Epithelial cell of esophagus (primary cell): ENCODE measurements at regions not wholly inside any gene's neighbourhood (a gene's known extent, or its start where the extent isn't known, plus 50 kb on each side); places are given as distances from the start of the nearest gene placed in this dataset.

Experiments
- DNase-seq: peaks from one replicate; pipeline ENCODE4 v3.0.0; 2010; ENCODE audit warnings: low read depth
- H3K4me3 ChIP-seq: 2 replicates; pipeline ENCODE4 v1.5.1; 2011; ENCODE audit warnings: mild to moderate bottlenecking, low read length, control low read depth
- TF ChIP-seq, protein P1 (sequence below): IDR thresholded peaks from 2 replicates; pipeline ENCODE4 v1.5.1; 2011; ENCODE audit warnings: low read depth, mild to moderate bottlenecking, low read length, control low read depth, inconsistent platforms; ENCODE audit not compliant: insufficient read depth; ENCODE audit errors: missing control alignments

- TF ChIP-seq, protein P1, sequence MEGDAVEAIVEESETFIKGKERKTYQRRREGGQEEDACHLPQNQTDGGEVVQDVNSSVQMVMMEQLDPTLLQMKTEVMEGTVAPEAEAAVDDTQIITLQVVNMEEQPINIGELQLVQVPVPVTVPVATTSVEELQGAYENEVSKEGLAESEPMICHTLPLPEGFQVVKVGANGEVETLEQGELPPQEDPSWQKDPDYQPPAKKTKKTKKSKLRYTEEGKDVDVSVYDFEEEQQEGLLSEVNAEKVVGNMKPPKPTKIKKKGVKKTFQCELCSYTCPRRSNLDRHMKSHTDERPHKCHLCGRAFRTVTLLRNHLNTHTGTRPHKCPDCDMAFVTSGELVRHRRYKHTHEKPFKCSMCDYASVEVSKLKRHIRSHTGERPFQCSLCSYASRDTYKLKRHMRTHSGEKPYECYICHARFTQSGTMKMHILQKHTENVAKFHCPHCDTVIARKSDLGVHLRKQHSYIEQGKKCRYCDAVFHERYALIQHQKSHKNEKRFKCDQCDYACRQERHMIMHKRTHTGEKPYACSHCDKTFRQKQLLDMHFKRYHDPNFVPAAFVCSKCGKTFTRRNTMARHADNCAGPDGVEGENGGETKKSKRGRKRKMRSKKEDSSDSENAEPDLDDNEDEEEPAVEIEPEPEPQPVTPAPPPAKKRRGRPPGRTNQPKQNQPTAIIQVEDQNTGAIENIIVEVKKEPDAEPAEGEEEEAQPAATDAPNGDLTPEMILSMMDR, result no peak
- DNase-seq, result no peak
- no peak overlapping the region for H3K4me3 ChIP-seq
Observed at GRCh38 chr2:104448661-104449440, 405.1 kb upstream of the POU3F3 start.

- no peak overlapping the region for H3K4me3 ChIP-seq
- TF ChIP-seq, protein P1, result no peak
- DNase-seq, result no peak
Observed at GRCh38 chr2:104452558-104452957, 401.4 kb upstream of the POU3F3 start.

- TF ChIP-seq, protein P1, result no peak
- H3K4me3 ChIP-seq, result no peak overlapping the region
- DNase-seq, result no peak
Observed at GRCh38 chr2:104462731-104463130, 391.2 kb upstream of the POU3F3 start.

DNA sequence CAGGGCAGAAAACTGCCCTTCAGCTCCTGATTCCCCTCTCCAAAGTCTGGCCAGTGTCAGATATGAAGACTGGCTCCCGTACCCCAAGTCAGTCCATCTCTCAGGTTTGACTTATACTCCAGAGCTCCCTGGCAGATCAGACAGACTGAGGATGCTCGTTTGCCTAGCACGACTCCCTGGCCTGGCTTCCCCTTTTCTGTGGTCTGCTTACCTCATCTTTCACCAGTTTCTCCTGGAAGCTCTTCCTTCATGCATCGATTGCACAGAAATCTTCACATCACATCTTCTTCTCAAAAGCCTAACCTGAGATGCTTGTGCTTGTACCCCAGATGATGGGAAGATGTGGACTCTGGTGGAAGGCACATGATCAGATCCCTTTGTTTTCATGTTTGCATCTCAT, 387.9 kb upstream of the POU3F3 start:
- no peak for DNase-seq
- no peak overlapping the region for H3K4me3 ChIP-seq
- TF ChIP-seq, protein P1, result no peak

GRCh38 chr2:104468846-104469245, 385.1 kb upstream of the POU3F3 start:
- no peak overlapping the region for H3K4me3 ChIP-seq
- TF ChIP-seq, protein P1, result no peak
- no peak for DNase-seq

DNA sequence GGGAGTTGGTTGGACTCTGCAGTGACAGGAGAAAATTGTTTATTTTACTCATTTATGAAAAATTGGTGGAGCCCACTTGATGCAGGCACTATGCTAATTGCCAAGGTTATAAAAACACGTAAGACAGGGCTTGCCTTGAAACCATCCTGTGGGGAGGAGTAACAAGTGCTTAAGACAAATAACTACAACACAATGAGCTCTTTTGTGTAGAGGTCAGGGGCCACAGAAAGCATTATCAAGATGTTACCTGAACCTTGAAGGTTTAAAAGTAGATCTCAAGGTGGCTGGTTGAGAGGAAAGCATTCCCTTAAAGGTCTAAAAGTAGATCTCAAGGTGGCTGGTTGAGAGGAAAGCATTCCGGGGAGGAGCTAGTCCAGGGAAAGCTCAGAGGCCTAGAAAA, 381.8 kb upstream of the POU3F3 start:
- TF ChIP-seq, protein P1, result no peak
- no peak for DNase-seq
- H3K4me3 ChIP-seq, result no peak overlapping the region

DNA sequence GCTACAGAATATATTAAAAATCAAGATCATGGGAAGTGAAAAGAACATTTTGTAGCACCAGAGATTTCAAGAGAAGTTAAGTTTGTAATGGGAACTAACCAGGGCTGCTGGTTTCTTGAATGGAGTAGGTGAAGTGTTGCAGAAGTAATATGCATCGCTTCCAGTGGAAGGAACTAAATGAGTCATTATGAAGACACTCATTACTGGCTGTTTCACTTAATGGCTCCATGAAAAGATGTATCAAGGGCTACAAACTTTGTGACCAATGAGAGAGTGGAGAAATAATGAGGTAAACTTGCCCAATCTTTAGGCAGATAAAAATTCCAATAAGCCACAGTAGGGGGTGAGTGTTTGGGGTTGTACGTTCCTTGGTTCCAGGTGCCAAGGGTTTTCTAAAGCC, 380.4 kb upstream of the POU3F3 start:
- no peak for DNase-seq
- TF ChIP-seq, protein P1, result no peak
- no peak overlapping the region for H3K4me3 ChIP-seq
